ENCODE measurements at regions not wholly inside any gene's neighbourhood (a gene's known extent, or its start where the extent isn't known, plus 50 kb on each side); places are given as distances from the start of the nearest gene placed in this dataset.

DNA sequence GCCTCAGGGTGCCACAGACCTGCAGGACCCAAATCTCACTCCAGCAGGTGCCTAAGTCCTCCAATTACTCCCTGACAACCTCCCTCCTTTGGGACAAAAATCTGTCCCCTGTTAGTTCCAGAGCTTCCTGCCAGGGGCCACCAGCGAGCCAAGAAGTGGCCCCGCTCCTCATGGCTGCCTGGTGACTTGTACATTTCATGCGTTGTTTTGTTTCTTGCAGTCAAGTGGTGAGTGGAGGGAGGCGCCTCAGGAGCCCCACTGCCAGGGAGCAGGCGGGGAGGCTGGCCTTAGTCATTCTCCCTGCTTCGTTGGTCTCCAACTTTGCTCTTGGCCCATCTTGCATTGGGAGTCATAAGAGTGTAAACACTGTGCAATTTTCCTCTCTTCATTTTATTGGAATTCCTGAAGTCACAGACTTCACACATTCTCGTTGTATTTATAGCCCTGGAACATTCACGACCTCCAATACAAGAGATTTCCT lies 81.3 kb downstream of the KCNF1 start:
- TF ChIP-seq SP1 (IDR thresholded peaks at IDR 0.05) (no peak), CTBP1 (IDR thresholded peaks at IDR 0.05; ENCODE audit: borderline replicate concordance) (no peak), ARNT (IDR thresholded peaks at IDR 0.05) (no peak), SUZ12 (IDR thresholded peaks at IDR 0.05) (no peak), ELF4 (IDR thresholded peaks at IDR 0.05) (no peak), L3MBTL2 (conservative IDR thresholded peaks at IDR 0.05) (no peak), HDGF (IDR thresholded peaks at IDR 0.05; ENCODE audit: borderline replicate concordance) (no peak), TARDBP (IDR thresholded peaks at IDR 0.05) (no peak), FOXA1 (IDR thresholded peaks at IDR 0.05) (no peak)

Measured in HEK293T (cell line).